ENCODE measurements at regions not wholly inside any gene's neighbourhood (a gene's known extent, or its start where the extent isn't known, plus 50 kb on each side); places are given as distances from the start of the nearest gene placed in this dataset.
"Not testable (repeated sequence)": the region's sequence is repeated elsewhere in the genome, so short reads cannot be mapped to it uniquely, and the experiment has no call there.

- DNase-seq: no peak
Observed at GRCh38 chr4:97013309-97013708, 1130.0 kb downstream of the STPG2 start.

- no peak for DNase-seq
Observed at GRCh38 chr4:97013711-97014110, 1129.6 kb downstream of the STPG2 start.

GRCh38 chr4:97015301-97015700, 1128.0 kb downstream of the STPG2 start:
- DNase-seq: no peak

- peak; percentile 58 for DNase-seq
Observed at GRCh38 chr4:97016186-97016907, 1126.9 kb downstream of the STPG2 start.

- no peak for DNase-seq
Observed at GRCh38 chr4:97027728-97028410, 1115.4 kb downstream of the STPG2 start.

- no peak for DNase-seq
Observed at GRCh38 chr4:97028785-97029184, 1114.5 kb downstream of the STPG2 start.

- DNase-seq: not testable (repeated sequence)
Observed at GRCh38 chr4:97037411-97038145, 1105.7 kb downstream of the STPG2 start.

GRCh38 chr4:97038146-97038516, 1105.1 kb downstream of the STPG2 start:
- DNase-seq: no peak

GRCh38 chr4:97072666-97073065, 1070.6 kb downstream of the STPG2 start:
- DNase-seq: peak; percentile 90

GRCh38 chr4:97073194-97073593, 1070.1 kb downstream of the STPG2 start:
- DNase-seq: peak; percentile 34

GRCh38 chr4:97074531-97074930, 1068.7 kb downstream of the STPG2 start:
- no peak for DNase-seq

GRCh38 chr4:97081951-97082350, 1061.3 kb downstream of the STPG2 start:
- DNase-seq: no peak

GRCh38 chr4:97097036-97097435, 1046.2 kb downstream of the STPG2 start:
- DNase-seq: not testable (repeated sequence)

- DNase-seq: not testable (repeated sequence)
Observed at GRCh38 chr4:97101171-97101570, 1042.1 kb downstream of the STPG2 start.

GRCh38 chr4:97103252-97103651, 1040.0 kb downstream of the STPG2 start:
- no peak for DNase-seq

- DNase-seq: no peak
Observed at GRCh38 chr4:97104006-97104405, 1039.3 kb downstream of the STPG2 start.

GRCh38 chr4:97104666-97105065, 1038.6 kb downstream of the STPG2 start:
- no peak for DNase-seq

- peak; percentile 72 for DNase-seq
Observed at GRCh38 chr4:97105347-97106099, 1037.8 kb downstream of the STPG2 start.

GRCh38 chr4:97106161-97106560, 1037.1 kb downstream of the STPG2 start:
- DNase-seq: peak; percentile 88

GRCh38 chr4:97110506-97110905, 1032.8 kb downstream of the STPG2 start:
- DNase-seq: no peak

GRCh38 chr4:97116511-97116910, 1026.8 kb downstream of the STPG2 start:
- DNase-seq: no peak

- no peak for DNase-seq
Observed at GRCh38 chr4:97121493-97121892, 1021.8 kb downstream of the STPG2 start.

GRCh38 chr4:97123573-97123972, 1019.7 kb downstream of the STPG2 start:
- DNase-seq: no peak

Measured in NCI-H82 (cell line).